HG03280 (cell line): ENCODE measurements at regions not wholly inside any gene's neighbourhood (a gene's known extent, or its start where the extent isn't known, plus 50 kb on each side); places are given as distances from the start of the nearest gene placed in this dataset.
"Not testable (repeated sequence)": the region's sequence is repeated elsewhere in the genome, so short reads cannot be mapped to it uniquely, and the experiment has no call there.

Experiments used
- ATAC-seq: cut with Tn5 transposase; IDR thresholded peaks from one replicate; pipeline ENCODE4 v1.9.1; 2021; ENCODE audit warnings: mild to moderate bottlenecking, moderate library complexity; ENCODE audit not compliant: unreplicated experiment

DNA sequence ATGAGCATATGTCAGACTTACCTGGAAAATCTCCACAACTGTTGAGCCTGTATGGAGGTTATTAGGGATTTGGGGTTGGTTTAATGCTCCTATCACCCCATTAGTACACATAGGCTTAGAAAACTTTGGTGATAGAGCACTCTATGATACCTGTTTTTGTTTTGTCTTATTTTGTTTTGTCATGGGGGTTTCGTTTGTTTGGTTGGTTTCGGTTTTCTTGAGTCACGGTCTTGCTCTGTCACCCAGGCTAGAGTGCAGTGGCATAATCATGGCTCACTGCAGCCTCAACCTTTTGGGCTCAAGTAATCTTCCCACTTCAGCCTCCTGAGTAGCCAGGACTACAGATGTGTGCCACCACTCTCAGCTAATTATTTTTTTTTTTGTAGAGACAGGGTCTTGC is 70.0 kb downstream of the MZT1 start:
- ATAC-seq, result peak; percentile 67

DNA sequence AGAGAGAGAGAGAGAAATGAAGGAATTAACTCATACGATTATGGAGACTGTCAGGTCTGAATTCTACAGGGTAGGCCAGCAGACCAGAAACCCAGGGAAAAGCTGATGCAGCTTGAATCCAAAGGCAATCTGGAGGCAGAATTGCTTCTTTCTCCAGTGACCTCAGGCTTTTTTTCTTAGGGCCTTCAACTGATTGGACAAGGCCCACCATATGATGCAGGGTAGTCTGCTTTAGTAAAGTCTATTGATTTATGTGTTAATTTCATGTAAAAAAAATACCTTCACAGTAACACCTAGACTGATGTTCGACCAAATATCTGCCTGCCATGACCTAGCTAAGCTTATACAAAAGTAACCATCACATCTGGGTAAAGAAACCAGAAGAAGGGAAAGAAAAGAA is 71.1 kb downstream of the MZT1 start:
- no peak for ATAC-seq

DNA sequence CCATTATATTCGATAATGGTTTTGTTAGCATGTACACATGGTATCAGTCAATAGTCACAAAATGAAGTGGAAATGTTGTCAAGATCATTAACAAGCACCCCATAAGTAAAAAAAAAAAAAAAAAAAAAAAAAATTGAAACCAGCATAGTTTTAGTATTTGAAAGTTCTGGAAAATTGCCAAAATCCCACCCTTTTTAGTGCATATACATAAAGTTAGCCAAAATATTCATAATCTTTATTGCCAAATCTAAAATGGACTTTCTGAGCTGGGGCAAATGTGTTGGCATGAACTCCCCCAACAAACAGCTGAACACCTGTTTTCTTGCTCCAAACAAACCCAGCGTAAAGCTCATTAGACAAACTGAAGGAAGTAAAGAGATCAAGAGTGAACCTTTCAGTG is 73.9 kb downstream of the MZT1 start:
- ATAC-seq, result no peak

DNA sequence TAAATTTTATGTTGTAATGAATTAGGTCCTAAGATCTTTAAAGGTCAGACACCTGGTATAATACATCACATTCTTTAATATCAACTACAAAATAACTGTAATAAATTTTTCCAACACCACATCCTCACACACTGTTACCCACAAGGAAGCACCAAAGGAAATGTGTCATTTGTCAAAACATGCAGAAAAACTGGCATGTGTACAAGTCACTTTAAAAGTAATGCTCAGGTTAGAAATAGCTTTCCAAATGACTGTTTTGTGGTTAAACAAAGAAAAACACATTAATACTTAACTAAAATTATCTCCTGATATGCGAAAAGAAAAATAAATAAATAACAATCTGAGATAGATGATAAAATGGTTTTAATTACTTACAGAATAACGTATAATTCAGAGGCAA is 74.7 kb downstream of the MZT1 start:
- ATAC-seq, result no peak

DNA sequence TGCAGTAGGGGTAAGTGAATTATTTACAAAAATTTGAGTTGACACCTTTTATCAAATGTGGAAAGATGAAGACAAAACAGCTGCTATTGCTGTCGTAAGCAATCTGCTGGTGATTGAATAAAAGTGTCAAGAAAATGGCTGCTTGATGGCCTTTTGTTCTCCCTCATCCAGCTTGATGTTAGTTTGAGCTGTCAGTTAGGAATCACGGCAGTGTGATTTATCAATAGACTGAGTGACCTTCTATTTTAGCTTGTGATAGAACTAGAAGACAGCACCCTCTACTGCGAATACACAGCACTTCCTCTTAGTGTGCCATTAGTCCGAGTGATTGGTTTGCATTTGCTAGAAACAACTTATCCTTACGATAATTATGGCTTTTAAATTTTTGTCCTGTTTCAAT is 76.3 kb downstream of the MZT1 start:
- ATAC-seq, result no peak

DNA sequence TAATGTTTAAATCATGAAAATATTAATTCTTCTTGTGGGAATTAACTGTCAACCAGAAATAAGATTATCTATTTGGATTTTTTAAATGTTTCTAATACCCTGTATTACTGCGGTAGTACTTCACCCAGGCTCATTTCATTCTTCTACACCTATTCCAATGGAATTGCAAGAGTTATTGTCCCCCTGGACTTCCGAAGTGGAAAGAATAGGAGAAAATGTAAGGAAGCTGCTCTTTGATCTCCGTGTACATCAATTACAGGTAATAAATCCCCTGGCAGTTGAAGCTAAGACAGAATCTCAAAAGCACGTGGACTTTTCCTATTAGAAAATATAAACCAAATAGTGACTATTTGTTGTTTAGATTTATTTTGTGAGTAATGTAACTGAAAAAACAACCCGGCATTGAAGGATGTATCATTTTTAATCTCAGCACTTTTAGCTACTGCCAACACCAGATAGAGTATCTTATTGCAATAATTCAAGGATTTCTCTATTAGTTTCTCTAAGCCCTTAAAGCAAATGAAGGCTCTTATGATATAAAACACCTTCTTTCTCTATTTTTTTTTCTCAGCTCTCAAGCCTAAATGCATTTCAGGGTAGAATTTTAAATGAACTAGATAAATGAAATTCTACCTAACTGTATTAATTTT is 77.3 kb downstream of the MZT1 start:
- ATAC-seq, result no peak

DNA sequence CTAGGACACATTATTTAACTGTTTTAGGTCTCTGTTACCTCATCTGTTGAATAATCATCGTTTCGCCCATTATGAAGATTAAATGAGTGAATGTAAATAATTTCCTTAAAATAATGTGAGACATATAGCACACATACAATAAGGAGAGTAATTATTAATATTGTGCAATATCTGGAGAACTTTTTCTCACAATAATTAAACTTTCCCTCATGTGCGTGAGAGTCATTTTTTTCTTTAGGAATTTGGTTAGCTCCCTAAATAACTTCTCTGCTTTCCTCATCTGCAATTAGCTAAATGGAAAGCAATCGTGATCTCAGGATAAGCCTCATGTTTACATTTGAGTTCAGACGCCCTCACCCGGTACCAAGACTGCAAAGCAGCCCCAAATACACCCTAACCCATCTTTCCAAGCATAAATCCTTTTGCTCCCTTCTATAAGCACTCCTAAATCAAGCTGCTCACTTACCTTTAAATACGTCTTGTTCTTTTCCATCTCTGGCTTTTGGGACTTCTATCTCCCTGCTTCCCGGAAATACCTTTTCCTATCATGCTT is 78.8 kb downstream of the MZT1 start:
- ATAC-seq, result no peak

DNA sequence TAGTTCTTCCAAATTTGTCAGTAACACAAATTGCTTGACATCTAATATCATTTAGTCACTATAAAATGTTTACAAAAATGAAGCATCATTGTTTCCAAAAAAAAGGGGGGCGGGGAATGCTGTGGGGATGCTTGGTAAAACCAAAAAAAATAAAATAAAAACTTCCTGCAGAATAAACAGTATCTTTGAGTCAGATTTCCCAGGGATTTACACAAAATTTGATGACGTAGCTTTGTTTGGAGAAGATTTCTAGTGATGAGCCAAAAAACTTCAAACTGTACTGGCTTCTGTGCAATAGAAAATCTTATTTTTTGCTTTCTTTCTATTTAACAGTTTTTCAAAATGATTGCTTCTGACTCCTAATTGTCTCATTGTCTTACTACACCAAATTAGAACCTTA is 80.0 kb downstream of the MZT1 start:
- ATAC-seq, result no peak

DNA sequence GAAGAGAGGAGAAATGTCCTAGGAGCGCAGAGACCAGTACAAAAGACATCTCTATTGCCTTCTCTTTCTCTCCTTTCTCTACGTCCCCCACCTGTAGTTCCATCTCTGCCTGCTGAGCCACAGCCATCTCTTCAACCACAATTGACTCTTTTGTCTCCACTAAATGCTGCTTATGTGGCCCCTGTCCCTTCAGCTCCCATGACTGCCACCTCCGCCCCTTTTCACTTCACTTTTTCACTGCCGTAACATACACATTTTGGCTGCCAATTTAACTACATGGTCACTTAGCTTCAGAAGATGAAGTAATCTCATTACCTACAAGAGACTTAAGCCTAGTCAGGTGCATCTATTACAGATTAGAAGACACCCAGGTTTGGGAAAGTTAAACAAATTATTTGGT is 81.9 kb downstream of the MZT1 start:
- no peak for ATAC-seq

DNA sequence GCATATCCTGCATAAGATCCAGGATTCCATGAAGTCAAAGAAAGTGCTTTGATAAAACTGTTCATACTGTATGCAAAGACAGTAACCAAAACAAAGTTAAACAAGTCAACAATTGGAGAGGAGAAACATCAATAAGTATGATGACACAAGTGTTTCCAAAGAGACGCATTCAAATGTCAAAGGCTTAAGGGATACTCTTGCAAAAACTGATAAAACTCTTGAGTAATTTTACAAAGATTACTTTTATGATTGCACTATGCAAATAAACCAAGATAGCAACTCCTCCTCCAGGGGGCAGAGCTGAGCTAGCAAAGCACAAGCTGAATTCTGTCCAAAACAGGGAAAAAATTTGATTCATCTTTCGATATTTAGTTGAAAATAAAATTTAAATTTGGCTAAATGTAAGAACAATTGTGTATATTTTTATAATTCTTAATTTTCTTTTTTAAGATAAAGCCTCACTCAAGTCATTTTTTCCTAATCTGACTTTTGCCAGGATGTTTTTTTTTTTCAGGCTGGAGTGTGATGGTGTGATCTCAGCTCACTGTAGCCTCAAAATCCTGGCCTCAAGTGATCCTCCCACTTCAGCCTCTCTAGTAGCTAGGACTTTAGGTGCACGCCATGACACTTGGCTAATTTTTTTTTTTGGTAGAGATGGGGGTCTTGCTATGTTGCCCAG is 84.0 kb downstream of the MZT1 start:
- no peak for ATAC-seq

DNA sequence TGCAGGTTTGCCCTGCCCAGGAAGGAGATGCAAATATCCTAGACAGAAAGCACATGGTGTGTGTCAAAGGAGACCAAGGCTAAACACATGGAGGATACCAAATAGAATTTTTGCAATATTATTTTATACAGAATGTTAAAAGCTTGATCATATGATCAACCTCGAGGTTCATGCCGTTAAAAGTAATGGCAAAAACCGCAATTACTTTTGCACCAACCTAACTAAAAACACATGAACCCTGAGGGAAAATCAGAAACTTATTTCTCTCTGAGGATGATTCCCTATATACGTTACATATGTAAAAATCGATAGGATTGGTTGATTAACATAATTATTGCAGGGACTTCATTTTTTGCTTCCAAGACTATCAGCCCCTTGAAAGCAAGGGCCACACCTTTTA is 88.1 kb downstream of the MZT1 start:
- no peak for ATAC-seq

DNA sequence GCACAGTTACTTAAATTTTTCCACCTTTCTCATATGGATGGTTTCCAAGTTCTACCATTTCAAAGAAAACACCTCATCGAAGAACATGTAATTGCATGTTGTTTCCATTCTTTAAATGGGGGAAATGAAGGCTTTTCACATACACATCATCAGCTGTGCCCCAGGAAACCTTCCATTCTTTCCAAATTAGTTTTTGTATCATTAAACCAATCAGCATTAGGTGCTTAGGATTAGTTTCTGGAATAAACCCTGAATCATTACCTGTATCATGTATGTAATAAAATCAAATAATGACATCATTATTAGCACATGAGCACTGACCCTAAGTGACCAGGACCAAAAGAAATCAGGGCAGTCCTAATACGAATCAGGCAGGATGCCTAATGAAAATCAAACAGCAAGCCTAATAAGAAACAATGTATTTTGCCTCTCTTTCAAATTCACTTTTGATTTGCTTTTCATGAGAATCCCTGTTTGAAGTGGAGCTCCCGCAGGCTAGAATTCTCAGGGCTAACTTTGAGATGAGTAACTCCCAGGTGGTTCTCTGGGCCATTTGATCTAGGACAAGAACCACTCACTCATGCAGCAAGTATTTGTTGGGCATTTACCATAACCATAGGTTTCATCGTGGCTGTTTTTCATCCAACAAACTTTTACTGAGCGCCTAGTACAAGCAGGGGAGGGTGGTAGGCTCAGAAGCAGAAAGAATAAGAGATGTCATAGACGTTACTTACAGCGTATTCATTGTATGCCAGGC is 89.2 kb downstream of the MZT1 start:
- no peak for ATAC-seq

DNA sequence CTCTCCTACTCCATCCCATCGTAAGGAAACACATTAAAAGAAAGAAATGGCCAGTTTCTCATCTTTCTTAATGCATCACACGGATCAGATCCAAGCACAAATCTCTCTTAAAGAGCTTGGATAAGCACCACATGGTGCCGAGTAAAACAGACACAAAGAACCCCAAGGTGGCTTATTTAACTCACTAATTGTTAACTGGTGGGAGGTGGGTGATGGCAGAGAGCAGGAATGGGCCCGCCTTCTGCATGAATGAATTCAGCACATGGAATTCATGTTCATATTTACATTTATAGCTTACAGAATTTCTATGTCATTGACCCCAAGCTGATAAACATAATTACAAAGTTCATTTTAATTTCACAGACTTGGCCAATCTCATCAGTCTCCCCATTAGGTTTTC is 89.9 kb downstream of the MZT1 start:
- no peak for ATAC-seq

DNA sequence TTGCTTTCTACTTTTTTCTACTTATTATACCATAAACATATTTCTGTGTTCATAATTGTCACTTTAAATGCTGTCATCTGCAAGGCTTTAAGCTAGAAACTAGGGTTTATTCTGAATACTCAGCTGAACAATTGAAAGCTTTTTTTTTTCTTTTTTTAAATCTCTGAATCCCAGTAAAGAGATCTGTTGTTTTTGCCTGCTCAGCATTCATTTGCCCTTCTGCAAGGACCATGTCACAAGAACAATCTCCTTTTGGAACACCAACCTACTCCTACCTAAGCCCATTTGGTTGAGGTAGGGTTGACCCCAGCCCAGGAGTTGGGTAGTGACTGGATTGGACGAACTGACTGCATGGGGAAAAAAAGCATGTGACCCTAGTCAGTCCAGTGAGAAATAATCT is 92.6 kb downstream of the MZT1 start:
- ATAC-seq, result no peak

DNA sequence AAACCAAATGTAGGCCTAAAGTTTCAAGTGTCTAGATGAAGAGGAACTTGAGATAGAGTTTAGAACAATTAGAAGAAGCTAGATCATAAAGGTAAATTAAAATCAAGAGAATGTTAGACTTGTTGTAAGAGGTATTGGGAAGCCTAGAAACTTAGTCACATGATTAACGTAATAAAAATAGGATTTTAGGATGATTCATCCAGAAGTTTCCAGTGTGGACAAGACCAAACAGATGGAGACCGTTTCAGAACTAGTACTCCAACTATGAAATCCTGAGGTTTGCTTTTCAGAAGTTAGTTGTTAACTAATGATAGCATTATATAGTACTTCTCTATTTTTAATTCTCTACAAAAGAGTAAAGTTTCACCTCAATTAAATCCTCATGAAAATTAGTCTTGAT is 104.9 kb downstream of the MZT1 start:
- no peak for ATAC-seq

DNA sequence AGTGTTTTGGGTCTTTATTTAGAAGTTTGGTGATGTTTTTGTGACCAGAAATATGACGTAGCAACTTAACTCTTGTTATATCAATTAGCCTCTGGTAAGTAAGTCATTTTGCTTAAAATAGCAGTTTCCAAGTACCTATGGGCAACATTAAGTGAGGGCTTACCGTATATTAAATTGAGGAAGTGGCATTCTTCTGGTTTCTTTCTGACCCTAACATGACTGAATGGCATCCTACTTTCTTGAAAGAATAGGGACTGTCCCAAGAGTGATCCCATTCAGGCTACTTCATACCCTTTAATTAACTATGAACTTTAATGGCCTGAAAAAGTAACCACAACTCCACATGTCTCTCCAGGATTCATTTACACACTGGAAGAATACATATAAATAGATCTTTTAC is 106.6 kb downstream of the MZT1 start:
- ATAC-seq, result no peak

DNA sequence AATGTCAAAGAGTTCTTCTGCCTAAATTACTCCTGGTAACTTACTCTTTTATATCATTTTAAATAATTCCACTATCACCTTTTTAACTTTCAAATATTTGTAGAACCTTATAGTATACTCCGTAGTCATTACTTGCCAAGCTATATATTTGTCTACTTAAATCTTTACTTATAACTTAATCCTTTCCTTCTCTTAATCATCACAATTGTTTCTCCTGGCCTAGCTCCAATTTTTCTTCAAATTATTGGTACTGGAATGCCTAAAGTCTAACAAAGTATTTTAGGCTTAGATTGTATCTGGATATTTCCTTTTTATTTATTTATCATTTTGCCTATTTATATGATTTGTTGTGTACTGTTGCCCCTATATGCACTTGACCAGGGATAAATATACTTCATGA is 109.5 kb downstream of the MZT1 start:
- ATAC-seq, result no peak

DNA sequence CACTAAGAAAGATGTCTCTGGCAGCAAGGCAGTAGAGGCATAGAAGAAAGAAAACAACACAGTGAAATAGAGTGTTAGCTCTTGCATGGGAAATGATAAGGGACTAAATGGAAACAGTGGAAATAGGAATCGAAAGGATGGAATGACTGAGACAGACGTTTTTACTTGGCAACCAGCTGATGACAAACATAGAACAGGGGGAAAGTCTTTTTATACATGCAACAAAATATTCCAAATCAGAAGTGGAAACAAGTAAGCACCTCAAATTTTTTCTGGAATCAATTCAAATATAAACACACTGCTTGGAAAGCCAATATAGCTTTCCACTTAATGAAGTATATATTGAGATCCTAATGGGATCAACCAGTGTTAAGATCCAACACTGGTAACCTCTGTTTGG is 110.2 kb downstream of the MZT1 start:
- ATAC-seq, result no peak

DNA sequence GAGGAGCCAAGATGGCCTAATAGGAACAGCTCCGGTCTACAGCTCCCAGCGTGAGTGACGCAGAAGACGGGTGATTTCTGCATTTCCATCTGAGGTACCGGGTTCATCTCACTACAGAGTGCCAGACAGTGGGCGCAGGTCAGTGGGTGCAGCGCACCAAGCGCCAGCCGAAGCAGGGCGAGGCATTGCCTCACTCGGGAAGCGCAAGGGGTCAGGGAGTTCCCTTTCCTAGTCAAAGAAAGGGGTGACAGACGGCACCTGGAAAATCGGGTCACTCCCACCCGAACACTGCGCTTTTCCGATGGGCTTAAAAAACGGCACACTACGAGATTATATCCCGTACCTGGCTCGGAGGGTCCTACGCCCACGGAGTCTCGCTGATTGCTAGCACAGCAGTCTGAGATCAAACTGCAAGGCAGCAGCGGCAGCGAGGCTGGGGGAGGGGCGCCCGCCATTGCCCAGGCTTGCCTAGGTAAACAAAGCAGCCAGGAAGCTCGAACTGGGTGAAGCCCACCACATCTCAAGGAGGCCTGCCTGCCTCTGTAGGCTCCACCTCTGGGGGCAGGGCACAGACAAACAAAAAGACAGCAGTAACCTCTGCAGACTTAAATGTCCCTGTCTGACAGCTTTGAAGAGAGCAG is 117.1 kb downstream of the MZT1 start:
- ATAC-seq, result not testable (repeated sequence)

DNA sequence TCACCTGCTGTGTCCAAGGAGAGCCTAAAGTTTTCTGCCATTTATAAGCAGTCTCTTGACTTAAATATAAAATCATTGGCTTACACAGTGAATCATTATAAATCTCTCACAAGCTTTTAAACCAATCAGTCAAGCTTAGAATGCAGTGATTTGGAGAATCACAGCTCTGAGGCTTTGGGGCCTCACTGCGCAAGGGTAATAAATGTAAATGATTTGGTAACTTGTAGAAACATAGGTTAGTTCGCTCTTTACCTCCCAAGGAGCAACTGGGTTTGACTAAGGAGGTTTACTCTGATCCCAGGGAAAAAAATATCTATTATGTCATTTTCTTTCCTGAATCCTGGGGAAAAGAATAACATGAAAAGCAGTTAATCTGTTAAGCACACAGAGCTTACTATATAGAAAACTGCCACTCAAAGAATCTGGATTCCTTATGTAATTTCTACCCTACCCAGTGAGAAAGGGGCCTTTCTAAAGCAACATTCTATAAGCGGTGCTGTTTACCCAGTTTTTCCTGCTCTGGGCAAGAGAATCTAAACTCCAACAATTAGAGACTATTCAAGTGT is 128.2 kb downstream of the MZT1 start:
- no peak for ATAC-seq

DNA sequence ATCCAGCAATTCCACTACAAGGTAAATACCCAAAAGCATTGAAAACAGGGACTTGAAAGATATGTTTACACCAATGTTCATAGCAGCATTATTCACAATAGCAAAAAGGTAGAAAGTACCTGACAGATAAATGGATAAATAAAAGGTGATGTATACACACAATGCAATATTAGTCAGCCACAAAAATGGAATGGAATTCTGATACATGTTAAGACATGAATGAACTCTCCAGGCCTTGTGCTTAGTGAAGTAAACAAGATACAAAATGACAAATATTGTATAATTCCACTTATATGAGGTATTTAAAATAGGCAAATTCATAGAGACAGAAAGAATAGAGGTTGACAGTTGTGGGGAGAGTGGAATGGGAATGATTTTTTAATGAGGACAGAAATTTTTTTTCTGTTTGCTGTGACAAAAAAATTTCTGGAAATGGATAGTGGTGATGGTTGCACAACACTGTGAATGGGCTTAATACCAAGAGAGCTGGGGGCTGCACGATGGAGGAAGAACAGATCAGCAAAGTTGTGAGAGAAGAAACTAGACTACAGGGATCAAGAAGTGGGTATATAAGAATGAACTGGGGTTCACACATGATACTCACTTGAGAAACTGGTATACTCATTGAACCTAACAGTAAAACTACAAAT is 137.2 kb downstream of the MZT1 start:
- ATAC-seq, result no peak
